Immature natural killer cell (primary cell): ENCODE measurements at regions not wholly inside any gene's neighbourhood (a gene's known extent, or its start where the extent isn't known, plus 50 kb on each side); places are given as distances from the start of the nearest gene placed in this dataset.
"Not testable (repeated sequence)": the region's sequence is repeated elsewhere in the genome, so short reads cannot be mapped to it uniquely, and the experiment has no call there.

Source experiments
- DNase-seq, 3 donors: peaks; one replicate each; pipeline ENCODE4 v3.0.0; 2022; ENCODE audit warnings: mixed read lengths in 1 of 3
- H3K27ac Mint-ChIP-seq, 6 donors: one replicate each; pipeline ENCODE4 v1.8.0; 2020; ENCODE audit warnings: mixed read lengths in 6 of 6, mild to moderate bottlenecking in 5 of 6, inconsistent platforms in 4 of 6, moderate library complexity in 3 of 6
- H3K27me3 Mint-ChIP-seq, 3 donors: one replicate each; pipeline ENCODE4 v1.8.0; 2020 to 2021; ENCODE audit warnings: low read depth in 3 of 3, mild to moderate bottlenecking in 3 of 3, mixed read lengths in 3 of 3, moderate library complexity in 3 of 3, inconsistent platforms in 1 of 3
- H3K36me3 Mint-ChIP-seq, 3 donors: one replicate each; pipeline ENCODE4 v1.8.0; 2020; ENCODE audit warnings: mixed read lengths in 3 of 3, inconsistent platforms in 2 of 3, mild to moderate bottlenecking in 2 of 3
- H3K4me1 Mint-ChIP-seq, 2 donors: one replicate each; pipeline ENCODE4 v1.8.0; 2020; ENCODE audit warnings: inconsistent platforms in 2 of 2, mild to moderate bottlenecking in 2 of 2, mixed read lengths in 2 of 2, moderate library complexity in 1 of 2
- H3K4me3 Mint-ChIP-seq, 5 donors: one replicate each; pipeline ENCODE4 v1.8.0; 2020; ENCODE audit warnings: mild to moderate bottlenecking in 5 of 5, mixed read lengths in 5 of 5, inconsistent platforms in 3 of 5, moderate library complexity in 3 of 5
- H3K9me3 Mint-ChIP-seq, 6 donors: one replicate each; pipeline ENCODE4 v1.8.0; 2020; ENCODE audit warnings: mild to moderate bottlenecking in 6 of 6, mixed read lengths in 6 of 6, inconsistent platforms in 4 of 6, moderate library complexity in 3 of 6

DNA sequence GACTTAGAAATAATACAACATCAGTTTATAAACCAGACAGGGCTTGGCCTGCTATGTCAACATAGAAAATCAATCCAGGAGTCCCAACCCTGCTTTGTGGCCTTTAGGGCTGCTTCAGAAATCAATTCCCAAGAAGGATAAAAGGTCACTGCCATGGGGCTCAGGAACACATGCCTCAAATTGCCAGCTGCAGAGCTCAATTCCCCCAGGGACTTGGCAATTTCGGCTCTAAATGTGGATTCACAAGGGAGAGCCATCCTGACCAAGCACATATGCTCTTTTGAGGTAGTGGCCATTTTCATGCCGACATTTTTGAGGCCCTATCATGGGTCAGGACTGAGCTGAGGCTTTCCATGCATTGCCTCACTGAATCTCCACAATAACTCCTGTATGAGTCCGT is 97.5 kb downstream of the SPDYE17 start:
- not testable (repeated sequence) for DNase-seq, H3K36me3 Mint-ChIP-seq, H3K9me3 Mint-ChIP-seq, H3K4me1 Mint-ChIP-seq, H3K4me3 Mint-ChIP-seq, H3K27me3 Mint-ChIP-seq, H3K27ac Mint-ChIP-seq

DNA sequence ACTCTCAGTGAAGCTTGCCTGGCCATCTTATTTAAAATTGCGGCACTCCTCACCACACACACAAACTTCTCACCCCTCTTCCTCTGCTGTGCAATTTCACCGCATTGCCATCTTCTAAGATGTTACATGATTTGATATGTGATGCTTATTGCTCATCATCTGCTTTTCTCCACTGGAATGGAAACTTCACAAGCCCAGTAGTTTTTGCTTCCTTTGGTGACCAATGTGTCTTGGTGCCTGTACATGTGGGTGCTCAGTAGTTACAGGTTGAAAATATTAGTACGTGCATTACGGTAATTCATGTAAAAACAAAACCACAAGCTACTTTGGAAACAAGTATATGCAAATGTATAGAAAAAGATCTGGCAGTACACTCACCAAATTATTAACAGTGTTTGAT is 99.2 kb downstream of the SPDYE17 start:
- H3K4me1 Mint-ChIP-seq, H3K4me3 Mint-ChIP-seq, H3K9me3 Mint-ChIP-seq, H3K36me3 Mint-ChIP-seq, DNase-seq, H3K27ac Mint-ChIP-seq: not testable (repeated sequence)
- H3K27me3 Mint-ChIP-seq: peaks cover 2 to 11% (median 4%) of the 10 kb centered on the region in 3 donors

DNA sequence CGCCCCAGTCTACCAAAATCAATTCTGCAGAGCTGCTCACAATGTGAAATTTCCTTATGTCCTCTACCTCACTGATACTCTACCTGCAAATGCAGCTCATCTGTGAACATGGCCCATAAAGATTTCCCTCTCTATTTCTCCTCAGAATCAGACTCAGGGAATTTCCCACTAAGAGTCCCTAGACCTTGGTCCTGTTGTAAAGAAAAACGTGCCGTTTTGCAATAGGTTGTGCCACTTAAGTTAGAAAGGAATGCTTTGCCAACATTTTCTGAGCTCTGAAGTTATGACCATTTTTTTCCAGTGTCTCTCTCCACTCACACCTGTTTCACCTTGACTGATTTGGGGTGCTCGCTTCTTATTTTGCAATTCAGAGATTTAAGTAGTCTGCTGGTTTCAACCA is 100.7 kb downstream of the SPDYE17 start:
- not testable (repeated sequence) for H3K4me1 Mint-ChIP-seq, DNase-seq, H3K27ac Mint-ChIP-seq, H3K36me3 Mint-ChIP-seq, H3K9me3 Mint-ChIP-seq, H3K4me3 Mint-ChIP-seq, H3K27me3 Mint-ChIP-seq

DNA sequence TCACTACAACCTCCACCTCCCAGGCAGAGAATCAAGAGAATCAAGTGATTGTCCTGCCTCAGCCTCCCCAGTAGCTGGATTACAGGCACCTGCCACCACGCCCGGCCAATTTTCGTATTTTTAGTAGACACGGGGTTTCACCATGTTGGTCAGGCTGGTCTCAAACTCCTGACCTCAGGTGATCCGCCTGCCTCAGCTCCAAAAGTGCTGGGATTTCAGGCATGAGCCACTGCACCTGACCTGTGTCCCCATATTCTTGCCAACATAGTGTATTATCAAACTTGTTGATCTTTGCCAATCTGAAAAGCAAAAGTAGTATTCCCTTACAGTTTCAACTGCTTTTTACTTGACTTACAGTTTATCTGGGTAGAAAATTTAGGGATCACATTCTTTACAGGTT is 101.7 kb downstream of the SPDYE17 start:
- not testable (repeated sequence) for H3K4me3 Mint-ChIP-seq

DNA sequence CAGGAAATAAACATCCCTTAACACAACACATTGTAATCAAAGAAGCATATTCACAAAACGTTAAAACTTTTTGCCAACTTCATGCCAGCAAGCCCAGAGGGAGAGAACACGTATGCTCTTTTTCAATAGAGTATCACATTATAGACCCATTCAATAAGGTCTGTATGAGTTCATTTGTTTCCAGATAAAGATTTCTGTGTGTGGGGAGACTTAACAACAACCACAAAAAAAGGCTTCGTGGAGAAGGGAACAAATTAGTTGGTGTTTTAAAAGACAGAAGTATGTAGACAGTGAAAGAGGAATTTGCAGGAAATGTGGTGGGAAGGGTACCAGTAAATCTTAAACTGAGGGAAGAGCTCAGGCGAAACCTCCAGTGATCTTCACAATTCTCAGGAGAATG is 103.4 kb downstream of the SPDYE17 start:
- H3K27ac Mint-ChIP-seq, DNase-seq, H3K36me3 Mint-ChIP-seq, H3K4me3 Mint-ChIP-seq, H3K4me1 Mint-ChIP-seq, H3K9me3 Mint-ChIP-seq: not testable (repeated sequence)
- peaks cover 2 to 17% (median 7%) of the 10 kb centered on the region in 3 donors for H3K27me3 Mint-ChIP-seq

More for the DNA sequence above, 101.7 kb downstream of the SPDYE17 start:
- not testable (repeated sequence) for H3K4me1 Mint-ChIP-seq, H3K36me3 Mint-ChIP-seq, DNase-seq, H3K27me3 Mint-ChIP-seq, H3K9me3 Mint-ChIP-seq, H3K27ac Mint-ChIP-seq

DNA sequence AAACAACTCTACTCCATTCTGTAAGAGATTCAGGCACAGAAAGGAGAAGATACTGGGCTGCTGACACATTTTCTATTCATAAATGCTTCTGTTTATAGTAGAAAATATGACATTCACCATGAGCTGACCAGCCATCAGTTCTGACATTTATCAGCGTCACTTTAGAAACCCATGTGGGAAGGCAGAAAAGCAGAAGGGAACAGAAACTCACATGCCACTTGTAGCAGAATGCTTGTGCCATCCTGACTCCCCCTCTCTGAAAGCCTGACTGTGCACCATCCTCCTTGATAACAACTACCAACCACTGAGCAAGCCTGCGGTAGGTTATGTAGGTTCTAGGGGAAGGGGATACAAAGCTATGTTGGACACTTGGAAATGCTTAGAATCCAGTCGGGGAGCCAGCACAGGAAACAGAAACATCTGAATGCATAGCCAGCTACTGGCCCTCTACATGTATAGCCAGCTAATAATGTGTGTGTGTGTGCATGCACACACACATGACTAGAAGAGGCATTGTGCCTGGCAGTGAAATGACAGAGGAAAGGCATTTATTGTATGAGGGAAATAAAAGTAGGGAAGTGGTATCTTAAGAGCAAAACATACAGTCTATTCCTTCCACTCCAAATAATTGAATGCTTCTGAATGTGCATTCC is 104.3 kb downstream of the SPDYE17 start:
- not testable (repeated sequence) for H3K9me3 Mint-ChIP-seq, H3K27ac Mint-ChIP-seq, H3K4me3 Mint-ChIP-seq, H3K36me3 Mint-ChIP-seq, DNase-seq, H3K4me1 Mint-ChIP-seq
- peaks cover 2 to 15% (median 7%) of the 10 kb centered on the region in 3 donors for H3K27me3 Mint-ChIP-seq

- H3K9me3 Mint-ChIP-seq, H3K27ac Mint-ChIP-seq, H3K36me3 Mint-ChIP-seq, H3K4me3 Mint-ChIP-seq, H3K4me1 Mint-ChIP-seq, DNase-seq: not testable (repeated sequence)
- peaks cover 2 to 14% (median 7%) of the 10 kb centered on the region in 3 donors for H3K27me3 Mint-ChIP-seq
These were observed 105.7 kb downstream of the SPDYE17 start for GRCh38 chr7:76926416-76926815.

GRCh38 chr7:76924756-76925155 is 107.4 kb downstream of the SPDYE17 start:
- not testable (repeated sequence) for H3K4me1 Mint-ChIP-seq, H3K36me3 Mint-ChIP-seq, H3K9me3 Mint-ChIP-seq, H3K4me3 Mint-ChIP-seq, DNase-seq, H3K27ac Mint-ChIP-seq
- H3K27me3 Mint-ChIP-seq: peaks cover 0 to 16% (median 5%) of the 10 kb centered on the region in 3 donors

- not testable (repeated sequence) for DNase-seq, H3K27me3 Mint-ChIP-seq, H3K36me3 Mint-ChIP-seq, H3K4me1 Mint-ChIP-seq, H3K9me3 Mint-ChIP-seq, H3K4me3 Mint-ChIP-seq, H3K27ac Mint-ChIP-seq
These were observed 113.5 kb downstream of the SPDYE17 start for GRCh38 chr7:76918619-76919018.

- not testable (repeated sequence) for DNase-seq, H3K27me3 Mint-ChIP-seq, H3K27ac Mint-ChIP-seq, H3K4me3 Mint-ChIP-seq, H3K9me3 Mint-ChIP-seq, H3K36me3 Mint-ChIP-seq
- peaks cover 9 to 11% of the 10 kb centered on the region in 2 donors for H3K4me1 Mint-ChIP-seq
These were observed 117.8 kb downstream of the SPDYE17 start for GRCh38 chr7:76914361-76914760.

GRCh38 chr7:76912011-76912814 is 119.9 kb downstream of the SPDYE17 start:
- not testable (repeated sequence) for H3K27ac Mint-ChIP-seq, H3K27me3 Mint-ChIP-seq, DNase-seq, H3K36me3 Mint-ChIP-seq, H3K9me3 Mint-ChIP-seq
- Mint-ChIP-seq H3K4me1 (peaks cover 9 to 11% of the 10 kb centered on the region in 2 donors), H3K4me3 (peak overlapping the region in 4 of 5 donors; percentile 9 to 70 (median 48))

GRCh38 chr7:76904688-76905087 is 127.5 kb downstream of the SPDYE17 start:
- not testable (repeated sequence) for H3K36me3 Mint-ChIP-seq, H3K4me1 Mint-ChIP-seq, H3K4me3 Mint-ChIP-seq, H3K9me3 Mint-ChIP-seq, DNase-seq, H3K27me3 Mint-ChIP-seq, H3K27ac Mint-ChIP-seq

DNA sequence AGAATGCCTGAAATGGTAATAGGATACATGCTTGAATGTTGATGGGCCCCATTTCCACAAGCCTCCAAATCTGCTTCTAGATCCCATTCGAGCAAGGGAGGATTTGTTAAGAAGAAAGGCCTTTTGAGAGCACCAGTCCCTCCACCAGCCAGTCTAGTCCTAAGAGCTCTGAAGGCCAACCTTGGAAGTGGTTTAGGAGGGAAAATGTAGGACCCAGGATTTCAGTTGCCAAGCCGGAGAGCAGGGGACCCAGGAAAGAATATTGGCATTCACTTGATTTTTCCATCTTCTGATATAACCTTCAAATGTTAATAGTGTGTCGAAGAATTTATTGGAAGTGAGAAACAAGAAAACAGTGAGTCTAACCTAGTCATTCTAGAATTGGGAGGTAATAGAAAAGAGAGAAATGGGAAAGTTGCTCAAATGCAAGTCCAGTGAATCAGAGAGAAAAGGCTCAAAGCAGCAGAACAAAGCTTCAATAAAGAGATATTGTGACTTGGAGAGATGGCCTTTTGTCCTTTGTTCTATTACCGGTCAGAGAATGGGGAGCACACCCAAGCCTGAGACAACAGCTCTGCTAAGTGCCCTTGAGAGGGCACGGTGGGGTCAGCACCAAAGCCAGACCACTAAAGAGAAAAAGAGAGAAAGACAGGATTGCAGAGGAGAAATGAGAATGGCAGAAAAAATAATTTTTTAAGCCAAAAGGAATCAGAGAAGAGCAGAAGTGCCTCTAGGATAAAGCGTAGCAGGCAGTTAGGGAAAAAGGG is 130.0 kb downstream of the SPDYE17 start:
- H3K36me3 Mint-ChIP-seq, DNase-seq, H3K4me3 Mint-ChIP-seq, H3K27me3 Mint-ChIP-seq, H3K4me1 Mint-ChIP-seq, H3K27ac Mint-ChIP-seq, H3K9me3 Mint-ChIP-seq: not testable (repeated sequence)

DNA sequence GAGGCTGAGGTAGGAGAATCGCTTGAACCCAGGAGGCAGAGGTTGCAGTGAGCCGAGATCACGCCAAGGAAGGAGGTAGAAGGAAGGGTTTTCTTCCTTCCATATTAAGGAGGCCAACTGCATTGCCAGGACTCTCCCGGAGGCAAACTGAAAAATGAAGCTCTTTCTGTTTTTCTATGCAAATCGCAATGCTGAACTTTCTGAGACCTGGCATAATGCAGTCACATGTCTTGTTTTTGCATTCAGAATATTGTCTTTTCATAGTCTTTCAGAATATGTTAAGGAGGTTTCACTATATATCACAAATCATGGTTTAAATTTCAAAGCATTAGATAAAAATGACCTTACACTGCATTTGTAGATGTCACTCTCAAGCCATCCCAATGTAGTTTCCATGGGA is 133.4 kb downstream of the SPDYE17 start:
- H3K9me3 Mint-ChIP-seq, H3K27ac Mint-ChIP-seq, DNase-seq, H3K4me3 Mint-ChIP-seq, H3K27me3 Mint-ChIP-seq, H3K4me1 Mint-ChIP-seq, H3K36me3 Mint-ChIP-seq: not testable (repeated sequence)
